Vagina (tissue), 2 donors: ENCODE measurements at regions not wholly inside any gene's neighbourhood (a gene's known extent, or its start where the extent isn't known, plus 50 kb on each side); places are given as distances from the start of the nearest gene placed in this dataset.
A peak's percentile ranks its signal among the peaks of the same experiment; 100 is the strongest.

Experiments
- DNase-seq, 2 donors: peaks; one replicate each; pipeline ENCODE4 v3.0.0-alpha.2; 2017; ENCODE audit errors: extremely low spot score in 2 of 2
- H3K27ac ChIP-seq: fragments of 200-600 bp; sonication (generic); one replicate; pipeline ENCODE4 v1.5.1; 2019
- H3K27me3 ChIP-seq: fragments of 200-600 bp; sonication (generic); one replicate; pipeline ENCODE4 v1.5.1; 2019
- H3K36me3 ChIP-seq, 2 donors: fragments of 200-600 bp; sonication (generic); one replicate each; pipeline ENCODE4 v1.5.1; 2017 to 2019
- H3K4me1 ChIP-seq: fragments of 200-600 bp; sonication (generic); one replicate; pipeline ENCODE4 v1.5.1; 2019
- H3K4me3 ChIP-seq, 2 donors: fragments of 200-600 bp; sonication (generic); 1 replicate in 1 of 2; 2 replicates in 1 of 2; pipeline ENCODE4 v1.5.1; 2016 to 2019
- H3K9me3 ChIP-seq: fragments of 200-600 bp; sonication (generic); one replicate; pipeline ENCODE4 v1.5.1; 2019
- CTCF ChIP-seq, 3 experiments: fragments of 450-650 bp in 2 of 3; fragments of 200-600 bp in 1 of 3; sonication (generic) in 1 of 3; IDR thresholded peaks; one replicate each; pipeline ENCODE4 v1.5.1; 2017 to 2019; ENCODE audit warnings: antibody characterized with exemption in 3 of 3, mild to moderate bottlenecking in 2 of 3, moderate library complexity in 2 of 3
- POLR2A ChIP-seq, 2 donors: fragments of 450-650 bp; IDR thresholded peaks; one replicate each; pipeline ENCODE4 v1.6.1; 2017; ENCODE audit warnings: antibody characterized with exemption in 2 of 2, mild to moderate bottlenecking in 2 of 2, moderate library complexity in 2 of 2
- POLR2AphosphoS5 ChIP-seq, 2 donors: sonication (generic); formaldehyde crosslinking; IDR thresholded peaks; one replicate each; pipeline ENCODE4 v1.9.0; 2017; ENCODE audit warnings: antibody characterized with exemption in 2 of 2, mild to moderate bottlenecking in 2 of 2, low read depth in 1 of 2; ENCODE audit not compliant: insufficient read depth in 1 of 2
- intact Hi-C: fragments of 100-400 bp; cut with DNase I; formaldehyde crosslinking; loops from one replicate; pipeline ENCODE4 v1.15.1; 2023

GRCh38 chr1:53408755-53409129 is 50.5 kb upstream of the DMRTB1 start:
- intact Hi-C loops = no loop called here
- no peak overlapping the region for H3K4me3 ChIP-seq
- H3K9me3 ChIP-seq = no peaks in the 10 kb centered on the region
- H3K4me1 ChIP-seq = no peaks in the 10 kb centered on the region
- peak in 1 of 2 donors; percentile 40 for DNase-seq
- H3K27ac ChIP-seq = no peak overlapping the region
- H3K36me3 ChIP-seq = no peaks in the 10 kb centered on the region
- no peak for TF ChIP-seq POLR2A (IDR thresholded peaks at IDR 0.05)
- TF ChIP-seq CTCF (IDR thresholded peaks at IDR 0.05) = no peak
- H3K27me3 ChIP-seq = no peaks in the 10 kb centered on the region

GRCh38 chr1:53409233-53409632 is 50.0 kb upstream of the DMRTB1 start:
- no peak for TF ChIP-seq POLR2A (IDR thresholded peaks at IDR 0.05)
- no peak for TF ChIP-seq CTCF (IDR thresholded peaks at IDR 0.05)
- no peak for TF ChIP-seq POLR2AphosphoS5 (IDR thresholded peaks at IDR 0.05; ENCODE audit: insufficient read depth in 1 of 2, low read depth in 1 of 2)
- H3K36me3 ChIP-seq = no peaks in the 10 kb centered on the region
- H3K4me3 ChIP-seq = no peak overlapping the region
- DNase-seq = peak in 1 of 2 donors; percentile 58
- no peaks in the 10 kb centered on the region for H3K27me3 ChIP-seq
- H3K4me1 ChIP-seq = no peaks in the 10 kb centered on the region
- intact Hi-C loops = no loop called here
- H3K9me3 ChIP-seq = no peaks in the 10 kb centered on the region
- no peak overlapping the region for H3K27ac ChIP-seq
